Mesodermal cell (in vitro differentiated cells): ENCODE measurements at regions not wholly inside any gene's neighbourhood (a gene's known extent, or its start where the extent isn't known, plus 50 kb on each side); places are given as distances from the start of the nearest gene placed in this dataset.

Source experiments
- H3K27ac ChIP-seq: 2 replicates; pipeline ENCODE4 v1.7.0; 2013; ENCODE audit warnings: mild to moderate bottlenecking, low read depth, low read length, moderate library complexity; ENCODE audit not compliant: severe bottlenecking
- H3K36me3 ChIP-seq: 2 replicates; pipeline ENCODE4 v1.7.1; 2013; ENCODE audit warnings: mild to moderate bottlenecking, low read length, moderate library complexity; ENCODE audit not compliant: control insufficient read depth, insufficient read depth
- H3K4me1 ChIP-seq: one replicate; pipeline ENCODE4 v1.7.1; 2013; ENCODE audit warnings: mild to moderate bottlenecking, low read length; ENCODE audit not compliant: insufficient read depth, control insufficient read depth, poor library complexity, severe bottlenecking
- H3K4me3 ChIP-seq: 2 replicates; pipeline ENCODE4 v1.7.0; 2013; ENCODE audit warnings: low read length, control low read depth, mild to moderate bottlenecking; ENCODE audit not compliant: insufficient read depth, poor library complexity, severe bottlenecking; ENCODE audit errors: extremely low read depth
- H3K9me3 ChIP-seq: 2 replicates; pipeline ENCODE4 v1.7.1; 2013; ENCODE audit warnings: mild to moderate bottlenecking, low read length, moderate library complexity; ENCODE audit not compliant: control insufficient read depth
- WGBS, 2 experiments: methylation state at CpG; one replicate each; pipeline ENCODE4 v1.1.5; 2013; ENCODE audit warnings: missing lambda C conversion rate in 2 of 2; ENCODE audit not compliant: insufficient coverage in 2 of 2; 5-methylcytosine and 5-hydroxymethylcytosine counted together

GRCh38 chr2:146678516-146678915, 1166.3 kb upstream of the ACVR2A start:
- Histone ChIP-seq H3K9me3 (no peaks in the 10 kb centered on the region), H3K4me3 (no peak overlapping the region), H3K36me3 (no peaks in the 10 kb centered on the region), H3K4me1 (no peaks in the 10 kb centered on the region), H3K27ac (no peak overlapping the region)
- 82% methylated on average over 5 of the region's 5 CpGs for WGBS, 2 experiments

GRCh38 chr2:146677280-146677679, 1167.5 kb upstream of the ACVR2A start:
- Histone ChIP-seq H3K36me3 (no peaks in the 10 kb centered on the region), H3K27ac (no peak overlapping the region), H3K9me3 (no peaks in the 10 kb centered on the region), H3K4me1 (no peaks in the 10 kb centered on the region), H3K4me3 (no peak overlapping the region)

- 80 to 100% methylated on average over 1 of the region's 3 CpGs for WGBS, 2 experiments
- H3K27ac ChIP-seq, result no peak overlapping the region
- H3K36me3 ChIP-seq, result no peaks in the 10 kb centered on the region
Observed at GRCh38 chr2:146669735-146670134, 1175.1 kb upstream of the ACVR2A start.

GRCh38 chr2:146666340-146666739, 1178.5 kb upstream of the ACVR2A start:
- Histone ChIP-seq H3K4me3 (no peak overlapping the region), H3K9me3 (no peaks in the 10 kb centered on the region), H3K4me1 (no peaks in the 10 kb centered on the region), H3K27ac (no peak overlapping the region), H3K36me3 (no peaks in the 10 kb centered on the region)
- 83 to 91% methylated on average over 1 of the region's 1 CpG for WGBS, 2 experiments

More at GRCh38 chr2:146669735-146670134, 1175.1 kb upstream of the ACVR2A start:
- Histone ChIP-seq H3K4me1 (no peaks in the 10 kb centered on the region), H3K4me3 (no peak overlapping the region), H3K9me3 (no peaks in the 10 kb centered on the region)

- no peak overlapping the region for H3K4me3 ChIP-seq
- H3K4me1 ChIP-seq, result no peaks in the 10 kb centered on the region
- no peaks in the 10 kb centered on the region for H3K36me3 ChIP-seq
- no peak overlapping the region for H3K27ac ChIP-seq
- H3K9me3 ChIP-seq, result no peaks in the 10 kb centered on the region
Observed at GRCh38 chr2:146665800-146666199, 1179.0 kb upstream of the ACVR2A start.

- Histone ChIP-seq H3K27ac (no peak overlapping the region), H3K4me3 (no peak overlapping the region), H3K36me3 (no peaks in the 10 kb centered on the region), H3K4me1 (no peaks in the 10 kb centered on the region), H3K9me3 (peaks cover 6% of the 10 kb centered on the region)
Observed at GRCh38 chr2:146661473-146662096, 1183.2 kb upstream of the ACVR2A start.

- 100% methylated on average over 1 of the region's 1 CpG for WGBS, 2 experiments
- Histone ChIP-seq H3K9me3 (peaks cover 6% of the 10 kb centered on the region), H3K4me1 (no peaks in the 10 kb centered on the region), H3K27ac (no peak overlapping the region), H3K36me3 (no peaks in the 10 kb centered on the region), H3K4me3 (no peak overlapping the region)
Observed at GRCh38 chr2:146659976-146660375, 1184.9 kb upstream of the ACVR2A start.

- 73% methylated on average over 2 of the region's 2 CpGs; no CpG with 5 or more reads in 1 of the 2 experiments for WGBS, 2 experiments
- H3K9me3 ChIP-seq, result peaks cover 5% of the 10 kb centered on the region
- H3K4me1 ChIP-seq, result no peaks in the 10 kb centered on the region
- H3K27ac ChIP-seq, result no peak overlapping the region
- no peaks in the 10 kb centered on the region for H3K36me3 ChIP-seq
- H3K4me3 ChIP-seq, result no peak overlapping the region
Observed at GRCh38 chr2:146652311-146652710, 1192.5 kb upstream of the ACVR2A start.

GRCh38 chr2:146651361-146651760, 1193.5 kb upstream of the ACVR2A start:
- Histone ChIP-seq H3K4me3 (no peak overlapping the region), H3K27ac (no peak overlapping the region), H3K9me3 (no peaks in the 10 kb centered on the region), H3K4me1 (no peaks in the 10 kb centered on the region), H3K36me3 (no peaks in the 10 kb centered on the region)
- 83 to 100% methylated on average over 1 of the region's 3 CpGs for WGBS, 2 experiments

GRCh38 chr2:146642066-146642465, 1202.8 kb upstream of the ACVR2A start:
- H3K36me3 ChIP-seq, result no peaks in the 10 kb centered on the region
- 82% methylated on average over 2 of the region's 4 CpGs; no CpG with 5 or more reads in 1 of the 2 experiments for WGBS, 2 experiments

GRCh38 chr2:146634230-146635097, 1210.4 kb upstream of the ACVR2A start:
- Histone ChIP-seq H3K36me3 (no peaks in the 10 kb centered on the region), H3K27ac (no peak overlapping the region), H3K4me3 (no peak overlapping the region), H3K9me3 (no peaks in the 10 kb centered on the region), H3K4me1 (no peaks in the 10 kb centered on the region)
- WGBS, 2 experiments, result 93% methylated on average over 3 to 7 of the region's 8 CpGs

More at GRCh38 chr2:146642066-146642465, 1202.8 kb upstream of the ACVR2A start:
- Histone ChIP-seq H3K4me1 (no peaks in the 10 kb centered on the region), H3K27ac (no peak overlapping the region), H3K4me3 (no peak overlapping the region), H3K9me3 (no peaks in the 10 kb centered on the region)
